Nucleus accumbens (tissue), 56 donors: ENCODE measurements at regions not wholly inside any gene's neighbourhood (a gene's known extent, or its start where the extent isn't known, plus 50 kb on each side); places are given as distances from the start of the nearest gene placed in this dataset.
A peak's percentile ranks its signal among the peaks of the same experiment; 100 is the strongest.

ENCODE experiments used
- DNase-seq, 56 donors: peaks; one replicate each; lab custom pipeline; 2025; lab: John Stamatoyannopoulos, UW

DNA sequence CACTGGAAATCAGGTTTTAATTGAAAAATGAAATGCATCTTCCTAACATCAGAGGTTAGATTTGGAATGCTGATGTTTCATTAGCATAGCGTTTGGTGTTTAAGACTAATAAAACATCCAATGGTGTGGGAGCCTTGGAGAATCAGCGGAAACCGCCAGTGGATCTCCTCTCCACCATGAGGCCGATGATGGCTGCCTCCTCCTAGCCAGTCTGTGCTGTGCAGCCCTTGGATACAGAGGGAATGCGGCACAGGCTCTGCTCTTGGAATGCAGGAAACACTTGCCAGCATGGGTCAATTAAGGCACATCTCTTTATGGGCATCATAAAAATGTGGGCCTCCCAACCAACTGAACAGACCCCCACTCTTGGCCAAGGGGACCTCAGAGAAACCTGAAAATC is 259.9 kb downstream of the GLRX3 start:
- no peak for DNase-seq

DNA sequence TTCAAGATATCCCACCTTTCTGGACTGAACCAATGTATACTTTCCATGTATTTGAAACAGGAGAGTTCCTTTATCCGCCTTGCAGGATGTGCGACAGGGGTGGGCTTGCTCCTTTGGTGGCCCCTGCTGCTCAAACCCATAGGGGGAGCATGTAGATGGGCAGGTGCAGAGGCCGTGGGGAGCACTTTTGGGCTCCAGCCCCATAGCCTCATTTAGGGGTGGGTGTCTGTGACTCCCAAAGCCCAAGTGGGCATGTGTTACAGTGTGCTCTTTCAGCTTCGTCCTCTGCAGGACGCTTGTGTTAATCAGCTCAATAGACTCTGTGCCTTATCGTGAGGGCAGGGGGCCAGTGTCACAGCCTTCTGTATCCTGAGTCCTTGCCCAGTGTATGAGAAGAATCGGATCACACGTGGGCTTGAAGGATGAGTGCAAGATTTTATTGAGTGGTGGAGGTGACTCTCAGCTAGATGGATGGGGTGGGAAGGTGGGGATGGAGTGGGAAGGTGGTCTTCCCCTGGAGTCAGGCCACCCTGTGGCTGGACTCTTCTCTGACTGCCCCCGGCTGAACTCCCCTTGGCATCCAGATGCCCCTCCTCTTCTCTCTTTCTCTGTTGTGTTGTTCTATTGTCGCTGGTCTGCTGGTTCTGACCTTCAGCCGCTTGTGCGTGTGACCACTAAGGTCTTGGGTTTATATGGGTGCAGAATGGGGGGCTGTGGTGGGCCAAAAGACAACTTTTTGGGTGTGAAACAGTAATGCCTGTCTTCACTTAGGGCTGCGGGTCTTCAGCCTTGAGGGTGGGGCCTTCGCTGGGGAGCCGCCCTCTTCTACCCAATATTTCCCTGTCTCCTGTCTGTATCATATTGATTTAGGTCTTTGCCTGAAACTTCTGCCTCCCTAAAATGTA is 262.2 kb downstream of the GLRX3 start:
- DNase-seq: no peak

DNA sequence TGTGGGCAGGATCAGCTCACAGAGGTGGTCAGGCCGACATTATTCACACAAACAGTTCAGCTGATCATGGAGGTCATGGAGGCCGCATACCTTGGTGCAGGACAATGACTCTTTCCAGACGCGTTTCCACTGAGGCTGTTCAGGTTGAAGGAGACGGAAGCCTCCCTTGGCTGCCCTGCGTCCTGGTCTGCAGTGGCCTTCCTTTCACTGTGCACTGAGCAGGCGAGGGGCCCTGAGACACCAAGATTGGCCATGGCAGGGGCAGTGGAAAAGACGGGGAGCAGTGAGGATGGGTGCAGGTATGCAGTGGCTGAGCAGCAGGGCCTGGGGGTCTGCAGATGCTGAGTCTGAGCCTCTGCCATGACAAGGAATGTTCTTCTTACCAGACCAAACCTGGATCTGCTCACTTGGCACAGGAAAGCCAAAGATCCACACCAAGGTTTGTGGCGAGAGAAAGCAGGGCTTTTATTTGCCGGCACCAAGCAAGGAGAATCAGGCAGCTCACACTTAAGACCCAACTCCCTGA is 263.3 kb downstream of the GLRX3 start:
- DNase-seq: no peak

DNA sequence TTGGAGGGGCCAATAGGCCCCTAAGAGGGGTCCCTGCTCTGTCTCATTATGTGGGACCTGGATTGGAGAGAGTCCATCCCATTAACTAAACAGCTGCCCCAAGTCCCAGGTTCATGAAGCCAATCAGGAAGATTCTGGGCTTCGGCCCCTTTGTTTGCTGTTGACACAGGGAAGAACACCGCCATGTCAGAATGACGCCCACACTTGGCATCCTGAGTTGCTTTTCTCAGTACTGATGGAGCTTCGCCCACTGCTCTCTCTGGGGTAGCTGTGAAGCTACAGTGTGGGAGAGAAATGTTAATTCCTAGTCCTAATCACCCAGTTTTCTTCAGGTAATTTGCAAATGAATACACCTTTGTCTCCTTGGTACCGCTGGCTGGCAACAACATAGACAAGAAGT is 264.7 kb downstream of the GLRX3 start:
- DNase-seq: peak in 28 of 56 donors; percentile 5 to 74 (median 30)

DNA sequence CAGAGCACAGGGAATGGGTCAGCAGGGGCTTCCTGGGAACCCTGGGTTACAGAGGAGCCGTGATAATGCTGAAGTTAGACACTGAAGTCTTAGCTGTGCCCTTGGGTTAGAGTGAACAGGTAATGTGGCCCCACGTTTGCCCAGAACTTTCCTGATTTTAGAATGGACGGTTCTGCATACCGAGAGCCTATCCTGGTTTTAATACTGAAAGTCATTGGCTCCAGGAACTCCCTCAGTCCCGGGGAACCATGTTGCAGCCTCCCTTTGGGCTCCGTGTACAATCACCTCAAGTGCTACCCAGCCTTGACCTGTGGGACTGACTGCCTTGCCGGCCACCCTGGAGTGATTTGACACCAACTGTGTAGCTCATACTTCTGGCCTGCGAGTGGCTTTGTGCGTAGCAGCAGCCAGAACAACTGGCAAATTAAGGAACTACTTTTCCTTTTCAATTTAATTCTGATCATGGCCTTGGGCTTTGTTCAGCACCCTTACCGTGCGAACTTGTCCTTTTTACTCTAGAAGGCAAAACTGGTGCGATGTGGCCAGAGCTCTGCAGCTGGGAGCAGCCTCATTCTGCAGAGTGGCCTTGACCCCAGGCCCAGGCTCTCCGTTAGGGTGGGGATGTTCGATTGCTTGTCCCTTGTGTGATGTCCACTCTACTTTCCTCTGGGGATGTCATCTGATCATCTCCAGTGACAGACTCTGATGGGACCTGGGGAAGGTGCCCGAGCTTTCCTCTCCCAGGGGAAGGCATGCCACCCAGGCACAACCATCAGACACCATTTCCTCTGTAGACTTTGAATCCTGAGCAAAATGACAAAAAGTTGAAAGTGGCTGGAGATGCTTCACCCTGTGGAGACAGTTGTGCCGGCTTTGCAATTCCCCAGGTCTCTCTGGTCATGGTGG is 265.9 kb downstream of the GLRX3 start:
- no peak for DNase-seq

DNA sequence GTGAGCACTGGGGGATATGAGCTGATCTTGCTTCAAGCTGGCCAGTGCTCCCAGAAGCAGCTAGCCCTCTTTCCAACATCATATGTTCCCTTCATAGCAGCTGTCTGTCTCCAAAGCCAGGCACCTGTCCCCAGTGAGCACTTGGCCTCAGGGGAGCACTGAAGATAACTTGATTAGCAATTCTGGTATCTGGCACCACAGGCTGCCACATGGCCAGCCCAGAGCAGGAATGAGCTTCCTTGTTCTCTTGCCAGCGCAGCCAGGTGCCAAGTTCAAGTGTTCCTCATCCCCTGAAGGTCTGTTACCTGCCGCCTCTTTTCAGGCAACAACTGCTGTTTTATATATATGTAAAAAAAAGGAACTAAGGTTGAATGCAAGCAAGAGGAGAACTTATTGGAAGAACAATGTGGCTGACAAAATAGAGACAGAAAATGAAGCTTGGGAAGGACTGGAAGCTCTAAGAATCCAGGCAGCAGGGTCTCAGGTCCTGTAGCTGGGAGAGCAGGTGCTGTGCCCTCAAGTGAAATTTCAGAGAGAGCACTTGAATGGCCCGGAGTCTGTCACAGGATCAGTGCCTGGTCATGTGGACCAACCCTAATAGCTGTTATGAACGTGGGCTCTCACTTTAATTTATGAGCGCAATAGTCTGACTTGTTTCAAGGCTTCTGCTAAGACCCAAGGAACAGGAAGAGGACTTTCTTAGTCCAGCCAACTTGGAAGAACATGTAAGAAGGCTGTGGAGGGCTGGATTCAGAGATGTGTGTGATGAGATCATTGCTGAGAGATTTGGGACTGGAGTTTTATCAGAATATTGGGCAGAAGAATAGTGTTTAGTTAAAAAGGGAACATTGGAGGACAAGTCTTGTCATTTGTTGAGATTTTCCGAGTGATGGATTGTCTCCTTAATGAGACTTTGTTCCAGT is 267.2 kb downstream of the GLRX3 start:
- DNase-seq: no peak

DNA sequence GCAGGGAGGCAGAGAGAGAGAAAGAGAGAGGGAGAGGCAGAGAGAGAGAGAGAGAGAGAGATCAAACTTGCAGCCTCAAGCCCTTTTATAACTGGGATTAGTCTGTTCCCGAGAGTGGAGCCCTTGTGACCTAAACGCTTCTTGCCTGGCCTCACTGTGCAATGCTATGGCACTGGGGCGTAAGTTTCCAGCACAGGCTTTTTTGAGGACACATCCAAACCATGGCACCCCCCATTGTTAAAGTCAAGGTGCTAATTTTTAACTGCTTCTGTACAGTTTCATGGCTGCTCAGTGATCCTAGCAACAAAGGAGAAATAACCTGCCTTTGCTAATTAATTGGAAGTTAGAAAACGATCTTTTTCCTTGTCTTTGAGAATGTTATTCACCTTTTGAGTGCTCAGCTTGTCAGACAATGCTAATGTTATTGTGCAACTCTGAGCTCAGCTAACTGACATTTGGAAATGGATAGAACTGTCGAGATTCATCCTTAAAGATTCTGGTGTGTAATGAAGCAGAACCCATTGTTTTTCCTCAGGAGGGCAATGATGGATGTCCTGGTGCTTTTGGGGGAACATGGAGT is 268.4 kb downstream of the GLRX3 start:
- DNase-seq: no peak

DNA sequence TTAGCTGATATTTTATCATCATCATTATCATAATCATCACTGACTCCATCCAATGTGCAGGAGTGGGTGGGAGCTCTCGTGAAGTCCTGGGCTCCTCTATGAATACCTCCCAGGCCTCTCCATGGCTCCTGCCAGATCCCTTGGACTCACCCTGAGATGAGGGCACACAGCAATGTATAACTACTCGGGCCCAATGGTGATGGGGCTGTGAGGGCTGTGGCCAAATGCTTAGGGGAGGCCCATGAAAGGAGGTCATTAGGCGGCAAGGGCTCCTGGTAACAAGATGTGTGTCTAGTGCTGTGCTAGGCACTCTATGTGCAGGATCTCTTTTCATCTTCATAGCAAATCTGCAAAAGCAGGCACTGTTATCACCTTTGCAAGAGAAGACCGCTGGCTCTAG is 270.9 kb downstream of the GLRX3 start:
- no peak for DNase-seq

DNA sequence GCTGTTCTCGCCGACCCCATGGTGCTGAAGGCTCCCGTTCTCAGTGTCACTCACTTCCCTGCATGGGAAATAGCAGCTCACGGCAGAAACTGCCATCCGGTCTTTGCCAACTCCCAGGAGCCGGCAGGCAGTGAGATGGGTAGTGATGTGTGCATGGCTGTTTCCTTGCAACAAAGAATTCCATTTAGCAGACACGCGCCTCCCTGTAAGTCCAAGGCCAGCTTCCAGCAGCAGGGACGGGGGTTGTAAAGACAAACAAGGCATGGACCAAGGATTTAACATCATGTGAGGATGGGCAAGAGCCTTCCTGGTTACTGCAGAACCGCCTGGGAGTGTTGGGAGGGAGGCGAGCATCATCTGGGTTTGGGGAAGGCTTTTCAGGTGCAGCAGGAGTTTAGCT is 273.1 kb downstream of the GLRX3 start:
- no peak for DNase-seq

DNA sequence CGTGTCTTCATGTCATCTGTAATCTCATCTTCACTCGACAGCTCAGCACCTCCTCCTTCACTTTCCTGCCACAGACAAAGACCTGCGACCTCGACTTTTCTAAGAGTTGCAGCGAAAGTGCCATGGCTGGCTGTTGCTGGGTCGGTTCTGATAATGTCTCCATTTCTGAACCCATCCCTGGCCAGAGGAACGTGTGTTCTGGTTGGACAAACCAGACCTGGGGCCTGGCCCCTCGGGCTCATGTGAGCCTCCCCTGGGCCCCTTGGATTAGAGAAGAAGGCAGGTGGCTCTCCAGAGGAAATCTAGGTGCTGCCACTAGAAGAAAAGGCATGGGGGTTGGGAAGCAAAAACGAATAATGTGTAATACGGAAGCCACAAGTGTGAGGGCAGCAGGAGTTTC is 273.7 kb downstream of the GLRX3 start:
- DNase-seq: no peak

DNA sequence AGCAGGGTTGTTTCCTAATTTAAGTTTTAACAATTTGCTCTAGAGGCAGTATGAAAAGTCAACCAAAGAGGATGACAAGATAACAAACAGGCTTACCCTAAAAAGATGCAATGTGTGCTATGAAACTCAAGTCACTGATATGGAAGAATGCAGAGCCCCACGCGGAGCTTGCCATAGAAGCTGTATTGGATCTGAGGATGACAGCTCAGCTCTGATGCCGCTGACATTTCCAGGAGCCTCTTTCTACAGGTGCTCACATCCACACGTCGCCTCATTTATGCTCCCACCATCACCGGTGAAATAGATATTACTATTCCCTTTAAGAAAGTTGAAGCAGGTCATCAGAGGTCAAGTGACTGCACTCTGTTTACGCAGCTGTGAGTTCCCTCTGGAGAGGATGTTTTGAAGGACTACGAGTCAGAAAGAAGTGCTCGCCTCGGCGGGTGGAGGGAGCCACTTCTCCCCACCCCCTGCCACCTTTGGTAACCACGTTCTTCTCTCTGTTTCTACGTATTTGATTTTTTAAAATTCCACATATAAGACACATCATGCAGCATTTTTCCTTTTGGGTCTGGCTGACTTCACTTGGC is 275.4 kb downstream of the GLRX3 start:
- DNase-seq: peak in 1 of 56 donors; percentile 4

DNA sequence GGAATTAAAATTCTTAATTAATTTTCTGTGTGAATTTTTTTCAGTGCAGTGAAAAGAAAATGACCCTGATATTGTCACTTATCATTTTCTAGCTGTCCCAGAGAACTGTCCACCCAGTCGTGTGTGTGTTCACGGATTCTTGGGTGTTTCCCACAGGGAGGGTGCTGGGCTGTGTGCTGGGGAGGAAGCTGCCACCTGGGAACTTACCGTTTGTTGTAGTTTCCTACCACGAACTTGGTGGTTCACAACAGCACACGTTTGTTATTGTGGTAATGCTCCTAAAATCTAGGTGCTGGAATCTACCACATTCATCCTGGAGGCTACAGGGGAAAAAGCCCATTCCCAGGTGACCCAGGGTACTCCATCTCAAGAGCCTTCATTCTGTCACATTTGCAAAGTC is 276.1 kb downstream of the GLRX3 start:
- no peak for DNase-seq

DNA sequence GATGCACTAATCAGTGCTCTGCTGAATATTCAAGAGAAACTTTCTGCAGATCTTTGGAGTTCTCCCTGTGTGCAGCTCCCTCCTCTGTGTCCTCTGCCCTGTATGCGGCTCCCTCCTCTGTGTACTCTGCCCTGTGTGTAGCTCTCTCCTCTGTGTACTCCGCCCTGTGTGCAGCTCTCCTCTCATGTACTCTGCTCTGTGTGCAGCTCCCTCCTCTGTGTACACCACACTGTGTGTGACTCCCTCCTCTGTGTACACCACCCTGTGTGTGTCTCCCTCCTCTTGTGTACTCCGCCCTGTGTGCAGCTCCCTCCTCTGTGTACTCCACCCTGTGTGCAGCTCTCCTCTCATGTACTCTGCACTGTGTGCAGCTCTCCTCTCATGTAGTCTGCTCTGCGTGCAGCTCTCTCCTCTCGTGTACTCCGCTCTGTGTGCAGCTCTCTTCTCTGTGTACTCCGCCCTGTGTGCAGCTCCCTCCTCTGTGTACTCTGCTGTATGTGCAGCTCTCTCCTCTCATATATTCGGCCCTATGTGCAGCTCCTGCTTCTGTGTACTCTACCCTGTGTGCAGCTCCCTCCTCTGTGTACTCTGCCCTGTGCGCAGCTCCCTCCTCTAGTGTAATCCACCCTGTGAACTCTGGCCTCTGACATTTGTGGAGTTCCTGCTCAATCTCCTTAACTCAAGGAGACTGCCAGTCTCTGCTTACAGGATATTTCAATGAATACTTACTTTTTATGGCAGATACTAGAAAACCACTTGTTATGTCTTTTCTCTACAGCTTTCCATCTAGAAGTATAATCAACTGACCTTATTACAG is 280.4 kb downstream of the GLRX3 start:
- no peak for DNase-seq

DNA sequence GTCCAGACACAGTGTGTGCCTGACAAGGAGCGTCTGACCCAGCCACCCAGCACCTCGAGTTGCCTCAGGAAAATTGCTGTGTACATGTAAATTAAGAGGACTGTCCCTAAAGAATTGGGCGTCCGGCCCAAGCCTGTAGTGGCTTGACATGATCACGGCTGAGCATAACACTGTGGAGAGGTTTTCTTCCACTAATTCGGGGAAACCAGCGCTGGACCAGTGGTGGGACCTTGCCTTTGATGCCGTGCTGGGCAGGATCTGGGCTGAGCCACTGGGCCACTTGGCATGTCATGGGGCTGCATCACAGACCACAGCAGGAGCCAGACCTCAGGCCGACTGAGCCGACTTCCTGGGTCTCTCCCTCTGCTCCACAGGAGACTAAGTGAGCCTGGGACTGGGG is 282.5 kb downstream of the GLRX3 start:
- DNase-seq: no peak

DNA sequence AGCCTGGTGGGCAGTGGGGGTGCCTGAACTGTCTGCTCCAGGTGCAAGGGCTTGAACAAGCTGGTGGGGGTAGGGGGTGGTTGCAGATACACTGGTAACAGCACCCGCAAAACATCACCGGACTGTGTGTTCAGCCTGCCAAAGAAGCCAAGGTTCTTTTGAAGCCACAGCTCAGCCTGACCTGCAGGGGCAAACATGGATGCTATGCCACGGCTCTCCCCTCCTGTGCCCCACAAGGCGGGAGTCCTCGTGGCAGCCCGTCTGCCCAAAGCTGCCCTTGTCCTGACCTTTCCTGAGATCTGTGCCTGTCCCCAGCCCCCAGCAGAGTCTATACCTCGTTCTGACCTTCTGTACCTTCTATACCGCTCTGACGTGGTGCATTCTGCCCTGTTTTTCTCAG is 285.7 kb downstream of the GLRX3 start:
- no peak for DNase-seq

DNA sequence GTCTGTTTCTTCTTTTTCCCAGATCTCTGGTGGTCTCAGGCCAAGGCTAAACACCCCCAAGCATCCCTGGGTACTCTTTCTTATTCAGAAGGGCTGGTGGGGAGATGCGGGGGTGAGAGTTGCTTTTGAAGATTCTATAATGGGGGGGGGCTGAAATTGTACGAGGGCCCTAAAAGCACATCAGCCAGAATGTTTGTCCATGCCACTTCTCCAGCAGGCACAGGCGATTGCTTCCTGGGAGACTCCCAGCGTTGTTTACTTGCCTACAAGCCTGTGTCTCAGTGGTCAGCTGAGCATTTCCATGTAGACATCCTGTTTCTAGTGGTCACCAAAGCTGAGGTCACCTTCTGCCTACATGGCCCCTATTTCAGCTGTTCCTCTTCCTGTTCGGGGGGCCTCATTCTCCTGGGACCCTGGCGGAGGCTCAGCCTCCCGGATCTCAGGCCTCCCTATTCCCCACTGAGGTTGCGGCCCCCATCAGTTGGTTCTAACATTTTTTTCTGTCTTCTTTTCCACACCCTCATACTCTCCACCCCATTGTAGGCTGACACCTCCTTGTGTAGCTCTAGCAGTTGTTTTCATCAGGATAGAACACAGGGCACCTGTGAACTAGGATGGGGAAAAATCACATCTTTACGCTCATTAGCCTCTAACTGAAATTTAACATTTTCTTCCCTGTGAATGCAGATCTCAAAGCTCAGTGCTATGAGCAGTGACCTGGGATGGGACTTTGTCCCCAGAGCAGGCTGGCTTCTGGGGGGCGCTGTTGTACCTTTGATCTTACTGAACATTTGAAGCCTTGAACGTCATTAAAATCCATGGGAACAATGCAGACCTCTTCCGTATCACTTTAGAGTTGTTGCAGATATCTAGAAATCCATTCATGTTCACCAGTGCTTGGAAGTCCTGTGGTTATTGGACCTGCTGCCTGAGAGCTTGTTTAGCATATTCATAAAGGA is 286.5 kb downstream of the GLRX3 start:
- DNase-seq: no peak
